ENCODE measurements at regions not wholly inside any gene's neighbourhood (a gene's known extent, or its start where the extent isn't known, plus 50 kb on each side); places are given as distances from the start of the nearest gene placed in this dataset.

- no peak overlapping the region for H3K27ac Mint-ChIP-seq
- H3K36me3 ChIP-seq (ENCODE audit: control insufficient read depth, insufficient read depth, low read length) = no peaks in the 10 kb centered on the region
- H3K9me3 Mint-ChIP-seq = peaks cover 0 to 2% of the 10 kb centered on the region in 2 donors
- H3K27ac ChIP-seq (ENCODE audit: low read length) = no peak overlapping the region
- H3K36me3 Mint-ChIP-seq = no peaks in the 10 kb centered on the region
- DNase-seq (no peak), ATAC-seq (no peak)
- 74% methylated on average over 2 of the region's 6 CpGs for WGBS (ENCODE audit: insufficient coverage)
- peaks cover 12% of the 10 kb centered on the region for H3K9me3 ChIP-seq (ENCODE audit: control insufficient read depth, insufficient read depth, low read length)
- H3K4me3 Mint-ChIP-seq = no peak overlapping the region
- intact Hi-C loops (cut with micrococcal nuclease) = no loop called here
- no peaks in the 10 kb centered on the region for H3K4me1 Mint-ChIP-seq
- no peak overlapping the region for H3K4me3 ChIP-seq (ENCODE audit: low read length)
- no peaks in the 10 kb centered on the region for H3K4me1 ChIP-seq (ENCODE audit: control insufficient read depth, insufficient read depth, low read length)
- TF ChIP-seq, protein P1, sequence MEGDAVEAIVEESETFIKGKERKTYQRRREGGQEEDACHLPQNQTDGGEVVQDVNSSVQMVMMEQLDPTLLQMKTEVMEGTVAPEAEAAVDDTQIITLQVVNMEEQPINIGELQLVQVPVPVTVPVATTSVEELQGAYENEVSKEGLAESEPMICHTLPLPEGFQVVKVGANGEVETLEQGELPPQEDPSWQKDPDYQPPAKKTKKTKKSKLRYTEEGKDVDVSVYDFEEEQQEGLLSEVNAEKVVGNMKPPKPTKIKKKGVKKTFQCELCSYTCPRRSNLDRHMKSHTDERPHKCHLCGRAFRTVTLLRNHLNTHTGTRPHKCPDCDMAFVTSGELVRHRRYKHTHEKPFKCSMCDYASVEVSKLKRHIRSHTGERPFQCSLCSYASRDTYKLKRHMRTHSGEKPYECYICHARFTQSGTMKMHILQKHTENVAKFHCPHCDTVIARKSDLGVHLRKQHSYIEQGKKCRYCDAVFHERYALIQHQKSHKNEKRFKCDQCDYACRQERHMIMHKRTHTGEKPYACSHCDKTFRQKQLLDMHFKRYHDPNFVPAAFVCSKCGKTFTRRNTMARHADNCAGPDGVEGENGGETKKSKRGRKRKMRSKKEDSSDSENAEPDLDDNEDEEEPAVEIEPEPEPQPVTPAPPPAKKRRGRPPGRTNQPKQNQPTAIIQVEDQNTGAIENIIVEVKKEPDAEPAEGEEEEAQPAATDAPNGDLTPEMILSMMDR (IDR thresholded peaks at IDR 0.05) = no peak
- no peaks in the 10 kb centered on the region for H3K27me3 ChIP-seq (ENCODE audit: control insufficient read depth, insufficient read depth, low read length)
- no peaks in the 10 kb centered on the region for H3K27me3 Mint-ChIP-seq (ENCODE audit: low read depth in 2 of 2)
These were observed 569.9 kb upstream of the LINC00305 start for GRCh38 chr18:64718808-64719207.

DNA sequence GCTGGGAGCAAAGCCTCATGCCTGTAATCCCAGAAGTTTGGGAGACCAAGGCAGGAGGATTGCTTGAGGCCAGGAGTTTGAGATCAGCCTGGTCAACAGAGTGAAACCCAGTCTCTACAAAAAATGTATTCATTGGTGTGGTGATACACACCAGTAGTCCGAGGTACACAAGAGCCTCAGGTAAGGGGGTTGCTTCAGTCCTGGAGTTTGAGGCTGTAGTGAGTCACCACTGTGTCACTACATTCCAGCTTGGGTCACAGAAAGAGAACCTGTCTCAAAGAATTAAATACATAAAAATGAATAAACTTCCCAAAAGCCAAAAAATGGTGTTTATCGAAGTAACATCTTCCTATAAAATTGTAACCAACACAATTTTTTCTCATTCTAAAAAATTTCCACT lies 568.1 kb upstream of the LINC00305 start:
- H3K27me3 ChIP-seq (ENCODE audit: control insufficient read depth, insufficient read depth, low read length) = no peaks in the 10 kb centered on the region
- H3K36me3 ChIP-seq (ENCODE audit: control insufficient read depth, insufficient read depth, low read length) = no peaks in the 10 kb centered on the region
- no peak overlapping the region for H3K4me3 ChIP-seq (ENCODE audit: low read length)
- no peak overlapping the region for H3K27ac Mint-ChIP-seq
- H3K27ac ChIP-seq (ENCODE audit: low read length) = no peak overlapping the region
- no peaks in the 10 kb centered on the region for H3K4me1 ChIP-seq (ENCODE audit: control insufficient read depth, insufficient read depth, low read length)
- no peak for ATAC-seq
- TF ChIP-seq, protein P1 (IDR thresholded peaks at IDR 0.05) = no peak
- no peak overlapping the region for H3K4me3 Mint-ChIP-seq
- 39% methylated on average over 2 of the region's 2 CpGs for WGBS (ENCODE audit: insufficient coverage)
- no peaks in the 10 kb centered on the region for H3K36me3 Mint-ChIP-seq
- H3K4me1 Mint-ChIP-seq = no peaks in the 10 kb centered on the region
- H3K9me3 ChIP-seq (ENCODE audit: control insufficient read depth, insufficient read depth, low read length) = peaks cover 12% of the 10 kb centered on the region
- H3K9me3 Mint-ChIP-seq = peaks cover 2 to 5% of the 10 kb centered on the region in 2 donors
- DNase-seq = no peak
- intact Hi-C loops (cut with micrococcal nuclease) = no loop called here
- no peaks in the 10 kb centered on the region for H3K27me3 Mint-ChIP-seq (ENCODE audit: low read depth in 2 of 2)

DNA sequence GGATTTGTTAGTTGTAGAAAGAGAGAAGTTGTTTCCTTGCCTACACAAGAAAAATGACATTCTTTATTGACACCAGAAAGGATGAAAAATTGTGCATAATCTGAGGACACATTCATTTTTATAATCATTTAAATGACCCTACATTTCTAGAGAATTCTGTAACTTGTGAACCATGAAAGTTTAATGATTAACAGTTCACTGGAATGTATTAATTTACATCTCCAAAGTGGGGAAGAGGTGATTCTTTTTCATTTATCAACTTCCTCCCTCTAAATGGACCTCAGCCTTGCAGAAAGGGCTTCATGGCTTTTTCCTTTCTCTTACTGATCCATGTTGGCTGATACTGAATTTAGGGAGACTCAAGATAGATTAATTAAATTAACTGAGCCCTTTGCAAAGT lies 565.2 kb upstream of the LINC00305 start:
- Histone ChIP-seq H3K4me3 (ENCODE audit: low read length) (no peak overlapping the region), H3K36me3 (ENCODE audit: control insufficient read depth, insufficient read depth, low read length) (no peaks in the 10 kb centered on the region), H3K27ac (ENCODE audit: low read length) (no peak overlapping the region), H3K9me3 (ENCODE audit: control insufficient read depth, insufficient read depth, low read length) (no peaks in the 10 kb centered on the region), H3K27me3 (ENCODE audit: control insufficient read depth, insufficient read depth, low read length) (no peaks in the 10 kb centered on the region), H3K4me1 (ENCODE audit: control insufficient read depth, insufficient read depth, low read length) (no peaks in the 10 kb centered on the region)
- Mint-ChIP-seq H3K36me3 (no peaks in the 10 kb centered on the region), H3K4me3 (no peak overlapping the region), H3K27ac (no peak overlapping the region), H3K4me1 (no peaks in the 10 kb centered on the region), H3K9me3 (peaks cover 2 to 7% of the 10 kb centered on the region in 2 donors), H3K27me3 (ENCODE audit: low read depth in 2 of 2) (no peaks in the 10 kb centered on the region)
- no peak for DNase-seq
- TF ChIP-seq, protein P1 (IDR thresholded peaks at IDR 0.05) = no peak
- intact Hi-C loops (cut with micrococcal nuclease) = no loop called here
- ATAC-seq = no peak

DNA sequence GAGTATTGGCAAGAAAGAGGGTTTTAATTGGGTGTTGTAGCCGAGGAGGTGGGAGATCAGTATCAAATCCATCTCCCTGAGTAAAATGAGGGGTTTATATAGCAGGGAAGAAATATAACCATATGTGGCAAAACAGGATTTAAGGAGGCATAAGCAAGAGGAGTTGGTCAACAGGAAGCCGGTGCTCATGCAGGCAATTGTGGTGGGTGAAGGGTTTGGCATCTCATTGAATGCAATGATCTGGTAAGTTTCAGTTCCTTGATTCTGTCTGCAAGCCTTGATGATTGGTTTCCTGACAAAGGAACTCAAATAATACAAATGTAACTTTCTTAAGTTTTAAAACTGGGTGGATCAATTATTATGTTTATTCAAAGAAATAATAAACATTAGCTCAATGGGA lies 564.4 kb upstream of the LINC00305 start:
- intact Hi-C loops (cut with micrococcal nuclease) = no loop called here
- no peaks in the 10 kb centered on the region for H3K4me1 ChIP-seq (ENCODE audit: control insufficient read depth, insufficient read depth, low read length)
- Mint-ChIP-seq H3K27me3 (ENCODE audit: low read depth in 2 of 2) (no peaks in the 10 kb centered on the region), H3K36me3 (no peaks in the 10 kb centered on the region), H3K4me1 (no peaks in the 10 kb centered on the region), H3K27ac (no peak overlapping the region), H3K4me3 (no peak overlapping the region), H3K9me3 (peaks cover 2 to 7% of the 10 kb centered on the region in 2 donors)
- DNase-seq (no peak), ATAC-seq (no peak)
- TF ChIP-seq, protein P1 (IDR thresholded peaks at IDR 0.05) = no peak
- H3K9me3 ChIP-seq (ENCODE audit: control insufficient read depth, insufficient read depth, low read length) = no peaks in the 10 kb centered on the region
- H3K36me3 ChIP-seq (ENCODE audit: control insufficient read depth, insufficient read depth, low read length) = no peaks in the 10 kb centered on the region
- H3K27me3 ChIP-seq (ENCODE audit: control insufficient read depth, insufficient read depth, low read length) = no peaks in the 10 kb centered on the region
- no peak overlapping the region for H3K4me3 ChIP-seq (ENCODE audit: low read length)
- 39% methylated on average over 2 of the region's 2 CpGs for WGBS (ENCODE audit: insufficient coverage)
- no peak overlapping the region for H3K27ac ChIP-seq (ENCODE audit: low read length)

Data from natural killer cell (primary cell).